ENCODE measurements at regions not wholly inside any gene's neighbourhood (a gene's known extent, or its start where the extent isn't known, plus 50 kb on each side); places are given as distances from the start of the nearest gene placed in this dataset.
"Not testable (repeated sequence)": the region's sequence is repeated elsewhere in the genome, so short reads cannot be mapped to it uniquely, and the experiment has no call there.

DNA sequence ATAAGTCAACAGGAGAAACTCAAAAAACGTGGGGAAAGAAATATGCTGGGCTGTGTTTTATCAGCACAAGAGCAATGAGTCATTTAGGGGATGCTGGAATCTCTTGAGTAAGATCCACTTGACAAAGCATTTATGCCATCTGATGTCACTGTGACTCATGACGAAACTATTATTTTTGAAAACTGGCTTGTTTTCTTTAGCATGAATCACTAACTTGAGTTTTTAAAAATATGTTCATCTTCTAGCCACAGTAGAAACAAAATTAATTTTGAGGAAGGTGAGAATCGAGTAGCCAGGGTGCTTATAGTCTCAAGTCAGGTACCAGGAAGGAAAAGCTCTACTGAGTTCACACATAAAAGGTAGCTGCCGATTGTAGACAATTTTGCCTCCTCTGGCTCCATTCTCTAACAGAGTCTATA is 456.2 kb upstream of the MGAT4C start:
- peak in 1 of 4 donors; percentile 20 for ATAC-seq
- intact Hi-C loops (cut with DNase I): no loop called here
- 44% methylated on average over 4 of the region's 4 CpGs for WGBS (ENCODE audit: insufficient coverage, low coverage, low lambda C conversion rate, missing lambda C conversion rate)
- Histone ChIP-seq H3K9me3 (no peaks in the 10 kb centered on the region), H3K27me3 (no peaks in the 10 kb centered on the region), H3K4me3 (no peak overlapping the region), H3K27ac (no peak overlapping the region), H3K4me1 (no peaks in the 10 kb centered on the region), H3K36me3 (no peaks in the 10 kb centered on the region)
- no peak for TF ChIP-seq POLR2A (IDR thresholded peaks at IDR 0.05)
- TF ChIP-seq, protein P1, sequence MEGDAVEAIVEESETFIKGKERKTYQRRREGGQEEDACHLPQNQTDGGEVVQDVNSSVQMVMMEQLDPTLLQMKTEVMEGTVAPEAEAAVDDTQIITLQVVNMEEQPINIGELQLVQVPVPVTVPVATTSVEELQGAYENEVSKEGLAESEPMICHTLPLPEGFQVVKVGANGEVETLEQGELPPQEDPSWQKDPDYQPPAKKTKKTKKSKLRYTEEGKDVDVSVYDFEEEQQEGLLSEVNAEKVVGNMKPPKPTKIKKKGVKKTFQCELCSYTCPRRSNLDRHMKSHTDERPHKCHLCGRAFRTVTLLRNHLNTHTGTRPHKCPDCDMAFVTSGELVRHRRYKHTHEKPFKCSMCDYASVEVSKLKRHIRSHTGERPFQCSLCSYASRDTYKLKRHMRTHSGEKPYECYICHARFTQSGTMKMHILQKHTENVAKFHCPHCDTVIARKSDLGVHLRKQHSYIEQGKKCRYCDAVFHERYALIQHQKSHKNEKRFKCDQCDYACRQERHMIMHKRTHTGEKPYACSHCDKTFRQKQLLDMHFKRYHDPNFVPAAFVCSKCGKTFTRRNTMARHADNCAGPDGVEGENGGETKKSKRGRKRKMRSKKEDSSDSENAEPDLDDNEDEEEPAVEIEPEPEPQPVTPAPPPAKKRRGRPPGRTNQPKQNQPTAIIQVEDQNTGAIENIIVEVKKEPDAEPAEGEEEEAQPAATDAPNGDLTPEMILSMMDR (IDR thresholded peaks at IDR 0.05): no peak
- no peak for DNase-seq

DNA sequence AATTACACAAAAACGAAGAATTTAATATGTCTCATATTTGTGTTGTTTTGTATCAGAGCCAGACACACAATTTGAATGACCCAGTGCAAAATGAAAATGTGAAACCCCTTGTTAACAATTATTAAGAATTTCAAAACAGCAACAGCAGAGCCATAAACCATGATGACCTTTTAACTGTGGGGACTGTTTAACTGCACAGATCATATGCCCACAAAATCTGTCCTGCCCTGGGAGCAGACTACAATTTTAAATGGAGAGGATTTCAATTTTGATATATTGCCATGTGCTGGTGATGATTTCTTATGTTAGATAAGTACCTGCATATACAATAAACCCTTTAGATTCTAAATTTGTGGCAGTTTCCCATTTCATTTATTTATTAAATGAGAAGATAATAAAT is 455.5 kb upstream of the MGAT4C start:
- Histone ChIP-seq H3K36me3 (no peaks in the 10 kb centered on the region), H3K9me3 (no peaks in the 10 kb centered on the region), H3K27me3 (no peaks in the 10 kb centered on the region), H3K27ac (no peak overlapping the region), H3K4me1 (no peaks in the 10 kb centered on the region), H3K4me3 (no peak overlapping the region)
- WGBS (ENCODE audit: insufficient coverage, low coverage, low lambda C conversion rate, missing lambda C conversion rate): 12% methylated on average over 1 of the region's 1 CpG
- TF ChIP-seq, protein P1 (IDR thresholded peaks at IDR 0.05): no peak
- no peak for TF ChIP-seq POLR2A (IDR thresholded peaks at IDR 0.05)
- DNase-seq (no peak), ATAC-seq (no peak)
- intact Hi-C loops (cut with DNase I): no loop called here

DNA sequence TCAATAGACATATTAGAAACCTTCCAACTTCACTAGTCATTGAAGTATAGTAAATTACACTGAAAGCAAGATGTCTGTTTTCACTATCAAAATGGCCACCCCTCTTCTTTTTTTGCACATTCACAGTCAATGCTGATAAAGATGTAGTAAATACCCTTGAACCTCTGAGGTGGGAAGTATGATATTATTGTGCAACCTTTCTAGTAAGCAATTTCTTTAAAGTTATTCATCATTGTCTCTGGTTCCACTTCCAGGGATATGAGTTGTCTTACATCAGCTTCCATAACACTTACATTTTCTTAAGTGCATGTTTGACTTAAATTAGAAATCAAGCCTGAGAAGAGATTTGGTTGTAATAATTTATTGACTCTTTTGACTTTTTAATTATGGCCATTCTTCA is 453.9 kb upstream of the MGAT4C start:
- H3K4me3 ChIP-seq: no peak overlapping the region

DNA sequence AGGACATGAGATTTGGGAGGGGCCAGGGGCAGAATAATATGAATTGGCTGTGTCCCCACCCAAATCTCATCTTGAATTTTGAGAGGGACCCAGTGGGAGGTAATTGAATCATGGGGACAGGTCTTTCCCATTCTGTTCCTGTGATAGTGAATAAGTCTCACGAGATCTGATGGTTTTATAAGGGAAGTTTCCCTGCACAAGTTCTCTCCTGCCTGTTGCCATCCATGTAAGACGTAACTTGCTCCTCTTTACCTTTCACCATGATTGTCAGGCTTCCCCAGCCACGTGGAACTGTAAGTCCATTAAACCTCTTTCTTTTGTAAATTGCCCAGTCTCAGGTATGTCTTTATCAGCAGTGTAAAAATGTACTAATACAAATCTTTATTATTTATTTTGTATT is 452.8 kb upstream of the MGAT4C start:
- intact Hi-C loops (cut with DNase I); H3K36me3 ChIP-seq; H3K4me1 ChIP-seq; H3K27ac ChIP-seq; H3K27me3 ChIP-seq; H3K4me3 ChIP-seq; DNase-seq; ATAC-seq; H3K9me3 ChIP-seq: not testable (repeated sequence)
- 40% methylated on average over 3 of the region's 3 CpGs for WGBS (ENCODE audit: insufficient coverage, low coverage, low lambda C conversion rate, missing lambda C conversion rate)

More for the DNA sequence above, 453.9 kb upstream of the MGAT4C start:
- Histone ChIP-seq H3K4me1 (no peaks in the 10 kb centered on the region), H3K27me3 (no peaks in the 10 kb centered on the region), H3K27ac (no peak overlapping the region), H3K36me3 (no peaks in the 10 kb centered on the region), H3K9me3 (no peaks in the 10 kb centered on the region)
- no peak for DNase-seq
- no peak for TF ChIP-seq POLR2A (IDR thresholded peaks at IDR 0.05)
- TF ChIP-seq, protein P1 (IDR thresholded peaks at IDR 0.05): no peak
- no peak for ATAC-seq
- intact Hi-C loops (cut with DNase I): no loop called here

DNA sequence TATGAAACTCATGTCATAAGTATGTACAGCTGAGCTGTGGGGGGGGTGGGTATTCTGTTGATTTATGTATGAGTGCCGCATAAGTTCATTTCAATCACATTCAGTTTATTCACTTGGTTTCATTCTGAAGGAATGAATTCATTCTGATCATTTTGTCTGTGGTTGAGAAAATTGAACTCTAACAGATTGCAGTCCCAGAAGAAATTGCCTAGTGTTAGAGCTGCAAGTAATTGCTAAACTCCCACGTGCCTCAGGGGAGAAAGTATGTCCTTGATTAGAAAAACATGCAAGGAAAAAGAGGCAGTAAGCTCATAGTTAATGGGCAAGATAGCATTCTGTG is 442.4 kb upstream of the MGAT4C start:
- Histone ChIP-seq H3K27ac (no peak overlapping the region), H3K9me3 (no peaks in the 10 kb centered on the region), H3K4me3 (no peak overlapping the region), H3K4me1 (no peaks in the 10 kb centered on the region), H3K36me3 (no peaks in the 10 kb centered on the region), H3K27me3 (no peaks in the 10 kb centered on the region)
- intact Hi-C loops (cut with DNase I): no loop called here
- TF ChIP-seq POLR2A (IDR thresholded peaks at IDR 0.05): no peak
- TF ChIP-seq, protein P1 (IDR thresholded peaks at IDR 0.05): no peak
- no peak for ATAC-seq
- DNase-seq: no peak
- WGBS (ENCODE audit: insufficient coverage, low coverage, low lambda C conversion rate, missing lambda C conversion rate): 50% methylated on average over 2 of the region's 2 CpGs
